GM12865 (cell line): ENCODE measurements at regions not wholly inside any gene's neighbourhood (a gene's known extent, or its start where the extent isn't known, plus 50 kb on each side); places are given as distances from the start of the nearest gene placed in this dataset.

Experiments
- DNase-seq: peaks from one replicate; pipeline ENCODE4 v3.0.0; 2010; ENCODE audit warnings: low read depth
- H3K4me3 ChIP-seq: 2 replicates; pipeline ENCODE4 v1.5.1; 2011; ENCODE audit warnings: mild to moderate bottlenecking, low read depth, low read length, control low read depth
- TF ChIP-seq, protein P1 (sequence below): IDR thresholded peaks from 2 replicates; pipeline ENCODE4 v1.5.1; 2011; ENCODE audit warnings: low read length, control low read depth, low read depth, inconsistent platforms; ENCODE audit not compliant: insufficient read depth; ENCODE audit errors: missing control alignments

DNA sequence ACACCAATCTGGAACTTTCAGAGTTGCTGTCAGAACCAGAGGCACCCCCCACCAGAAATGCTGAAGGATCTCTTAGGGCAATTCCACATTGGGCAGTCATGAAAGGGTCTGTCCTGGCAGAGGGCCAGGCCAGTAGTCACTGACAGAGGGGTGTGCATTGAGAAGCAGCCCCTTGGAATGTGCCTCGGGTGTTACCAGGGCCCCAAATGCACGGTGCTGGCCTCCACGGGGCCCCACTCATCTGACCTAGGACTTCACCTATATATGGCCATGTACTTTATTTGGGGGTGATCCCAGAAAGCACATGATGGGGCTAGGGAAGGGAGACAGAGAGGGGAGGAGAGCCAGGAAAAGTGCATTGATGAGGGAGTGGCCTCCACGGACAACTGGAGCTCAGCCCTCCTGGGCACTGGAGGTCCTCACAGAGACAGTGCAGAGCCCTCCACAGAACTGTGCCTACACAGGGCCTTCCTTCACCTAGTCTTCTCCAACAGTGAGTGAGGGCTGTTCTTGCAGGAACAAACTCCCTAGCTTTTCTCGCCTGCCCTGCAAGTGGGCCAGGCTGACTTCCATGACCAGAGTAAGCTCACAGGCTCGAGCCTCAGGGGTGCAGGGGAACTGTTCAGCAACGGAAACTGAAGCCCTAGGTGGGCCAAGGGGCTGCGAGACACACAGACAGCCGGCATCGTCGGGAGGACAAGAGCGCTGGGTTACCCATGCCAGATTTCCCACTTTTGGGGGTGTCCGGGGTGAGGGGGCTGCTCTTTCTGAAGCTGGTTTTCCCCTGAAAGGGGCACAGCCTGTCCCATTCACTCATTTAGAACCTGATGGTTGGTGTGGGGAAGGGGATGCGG lies 136.2 kb downstream of the HMX1 start:
- TF ChIP-seq, protein P1, sequence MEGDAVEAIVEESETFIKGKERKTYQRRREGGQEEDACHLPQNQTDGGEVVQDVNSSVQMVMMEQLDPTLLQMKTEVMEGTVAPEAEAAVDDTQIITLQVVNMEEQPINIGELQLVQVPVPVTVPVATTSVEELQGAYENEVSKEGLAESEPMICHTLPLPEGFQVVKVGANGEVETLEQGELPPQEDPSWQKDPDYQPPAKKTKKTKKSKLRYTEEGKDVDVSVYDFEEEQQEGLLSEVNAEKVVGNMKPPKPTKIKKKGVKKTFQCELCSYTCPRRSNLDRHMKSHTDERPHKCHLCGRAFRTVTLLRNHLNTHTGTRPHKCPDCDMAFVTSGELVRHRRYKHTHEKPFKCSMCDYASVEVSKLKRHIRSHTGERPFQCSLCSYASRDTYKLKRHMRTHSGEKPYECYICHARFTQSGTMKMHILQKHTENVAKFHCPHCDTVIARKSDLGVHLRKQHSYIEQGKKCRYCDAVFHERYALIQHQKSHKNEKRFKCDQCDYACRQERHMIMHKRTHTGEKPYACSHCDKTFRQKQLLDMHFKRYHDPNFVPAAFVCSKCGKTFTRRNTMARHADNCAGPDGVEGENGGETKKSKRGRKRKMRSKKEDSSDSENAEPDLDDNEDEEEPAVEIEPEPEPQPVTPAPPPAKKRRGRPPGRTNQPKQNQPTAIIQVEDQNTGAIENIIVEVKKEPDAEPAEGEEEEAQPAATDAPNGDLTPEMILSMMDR = no peak
- no peak overlapping the region for H3K4me3 ChIP-seq
- DNase-seq = no peak

DNA sequence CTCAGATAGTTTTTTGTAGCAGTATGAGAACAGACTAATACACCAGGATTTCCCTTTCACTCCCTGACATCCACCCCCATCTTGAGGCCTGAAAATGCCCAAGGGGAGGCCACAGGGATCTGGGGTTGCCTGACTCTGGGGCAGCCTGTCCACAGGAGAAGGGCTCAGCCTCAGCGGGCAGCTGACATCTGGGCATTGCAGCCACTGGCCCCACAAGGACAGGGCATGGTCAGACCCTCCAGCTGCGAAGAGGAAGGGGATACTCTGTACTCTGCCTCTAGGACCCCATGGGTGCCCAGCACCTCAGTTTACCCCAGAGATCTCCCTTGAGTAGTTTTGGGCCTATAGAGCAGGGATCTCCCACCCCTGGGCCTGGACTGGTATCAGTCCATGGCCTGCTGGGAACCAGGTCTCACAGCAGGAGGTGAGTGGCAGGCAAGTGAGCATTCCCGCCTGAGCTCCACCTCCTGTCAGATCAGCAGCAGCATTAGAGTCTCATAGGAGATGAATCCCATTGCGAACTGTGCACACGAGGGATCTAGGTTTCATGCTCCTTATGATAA lies 138.9 kb downstream of the HMX1 start:
- TF ChIP-seq, protein P1 = no peak
- no peak for DNase-seq
- H3K4me3 ChIP-seq = no peak overlapping the region

DNA sequence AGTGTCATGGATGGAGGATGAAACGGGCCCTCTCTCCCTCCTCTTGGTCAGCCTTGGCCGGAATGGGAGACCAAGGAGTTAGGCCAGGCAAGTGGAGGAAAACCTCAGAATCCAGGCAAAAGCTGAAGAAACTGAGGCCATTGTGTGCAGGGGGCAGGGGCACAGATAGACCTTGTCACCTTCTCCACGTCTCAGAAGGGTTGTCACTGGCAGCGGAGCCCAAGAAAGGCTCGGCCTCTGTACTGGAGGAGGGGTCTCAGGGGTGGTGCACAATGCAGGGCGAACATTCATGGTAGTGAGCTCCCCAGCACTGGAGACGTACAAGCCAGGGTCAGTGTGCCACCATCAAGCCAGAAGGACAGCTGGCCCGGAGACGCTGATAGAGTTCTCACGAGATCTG lies 139.5 kb downstream of the CPZ start:
- H3K4me3 ChIP-seq = no peak overlapping the region
- TF ChIP-seq, protein P1 = no peak
- DNase-seq = no peak

DNA sequence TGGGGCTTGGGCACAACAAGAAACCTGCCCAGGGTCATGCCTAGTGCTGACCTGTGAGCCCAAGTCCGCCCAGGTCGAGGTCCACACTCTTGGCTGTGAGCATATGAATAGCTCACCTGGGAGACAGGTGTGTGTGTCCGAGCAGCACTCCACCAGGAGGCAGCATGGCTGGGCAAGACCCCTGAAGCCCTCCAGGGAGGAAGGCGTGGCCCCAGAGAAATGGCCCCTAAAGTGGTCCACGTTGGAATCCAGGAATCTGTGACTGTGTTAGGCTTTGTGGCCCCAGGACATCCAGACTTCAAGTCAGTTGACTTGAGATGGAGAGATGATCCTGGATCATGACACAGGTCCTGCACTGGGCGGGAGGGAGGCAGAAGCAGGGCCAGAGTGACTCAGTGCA lies 138.8 kb downstream of the CPZ start:
- TF ChIP-seq, protein P1 = no peak
- DNase-seq = no peak
- no peak overlapping the region for H3K4me3 ChIP-seq

DNA sequence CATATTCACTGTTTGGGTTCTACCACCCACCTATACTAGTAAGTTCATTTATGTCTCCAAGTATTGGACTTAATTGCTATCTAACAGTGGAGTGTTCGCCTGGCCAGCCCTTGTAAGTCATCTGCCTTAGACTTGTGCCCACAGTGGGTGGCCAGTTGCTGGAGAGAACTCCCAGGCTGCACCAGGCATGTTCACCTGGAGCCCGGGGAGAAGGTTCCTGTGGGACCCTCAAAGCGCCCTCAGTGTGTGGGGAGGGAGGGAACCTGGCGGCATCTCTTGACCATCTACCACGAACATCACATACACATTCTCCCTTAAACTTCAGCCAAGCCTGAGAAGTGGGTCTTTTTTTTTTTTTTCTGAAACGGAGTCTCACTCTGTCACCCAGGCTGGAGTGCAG lies 138.1 kb downstream of the CPZ start:
- H3K4me3 ChIP-seq = no peak overlapping the region
- TF ChIP-seq, protein P1 = no peak
- no peak for DNase-seq

DNA sequence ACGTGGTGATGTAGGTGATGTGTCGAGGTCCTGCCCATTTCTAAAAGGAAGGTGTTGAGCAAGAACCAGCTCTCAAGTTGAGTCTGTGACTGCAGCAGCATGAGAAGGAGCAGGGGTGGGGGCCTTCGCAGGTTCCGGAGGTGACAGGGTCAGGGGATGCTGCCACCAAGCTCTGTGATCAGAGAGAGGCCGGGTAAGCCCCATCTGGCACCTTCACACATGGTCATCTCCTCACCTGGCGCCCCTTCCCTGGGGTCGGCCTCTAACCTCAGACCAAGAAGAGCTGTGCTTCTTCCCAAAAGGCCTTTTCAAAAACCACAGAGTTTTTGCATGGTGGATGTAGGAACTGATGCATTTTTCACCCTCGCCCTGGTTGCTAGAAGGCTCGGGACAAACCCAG lies 137.6 kb downstream of the CPZ start:
- no peak for DNase-seq
- H3K4me3 ChIP-seq = no peak overlapping the region
- TF ChIP-seq, protein P1 = no peak
